H1 (cell line): ENCODE measurements at regions not wholly inside any gene's neighbourhood (a gene's known extent, or its start where the extent isn't known, plus 50 kb on each side); places are given as distances from the start of the nearest gene placed in this dataset.

Experiments
- GABPA ChIP-seq: IDR thresholded peaks from 2 replicates; pipeline ENCODE4 v1.6.1; 2011; ENCODE audit warnings: mild to moderate bottlenecking, low read length, moderate library complexity, borderline replicate concordance; ENCODE audit not compliant: insufficient read depth
- KDM5A ChIP-seq: fragments of 200-600 bp; IDR thresholded peaks from 2 replicates; pipeline ENCODE4 v1.7.1; 2012; ENCODE audit warnings: mild to moderate bottlenecking, low read length, inconsistent platforms, mixed read lengths
- TF ChIP-seq, protein P1 (sequence below), 3 experiments: IDR thresholded peaks; 1 replicate in 2 of 3; 2 replicates in 1 of 3; pipeline versions ENCODE4 v1.5.1 to v1.6.1; 2011; ENCODE audit warnings: low read length in 3 of 3, mild to moderate bottlenecking in 3 of 3, inconsistent platforms in 2 of 3, low read depth in 1 of 3, moderate library complexity in 1 of 3; ENCODE audit not compliant: insufficient read depth in 1 of 3; ENCODE audit errors: control extremely low read depth in 1 of 3

DNA sequence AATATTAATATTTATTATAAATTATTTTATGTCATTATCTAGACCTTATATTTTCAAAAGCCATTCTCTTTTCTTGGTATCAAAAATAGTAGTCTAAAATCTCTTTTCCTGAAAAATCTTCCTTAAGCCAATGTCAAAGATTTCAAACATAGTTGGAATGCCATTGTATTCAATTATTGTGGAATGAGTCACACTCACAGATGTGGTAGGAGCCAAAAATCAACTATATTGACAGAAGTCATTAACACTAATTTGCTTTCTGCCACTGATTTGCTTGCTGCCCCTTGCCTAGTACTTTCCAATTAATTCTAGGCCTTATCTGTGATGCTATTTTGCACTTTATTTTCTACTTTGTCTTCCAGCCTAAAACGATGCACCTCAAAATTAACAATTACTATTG is 1326.3 kb upstream of the GJE1 start:
- TF ChIP-seq GABPA, result no peak
- TF ChIP-seq, protein P1, sequence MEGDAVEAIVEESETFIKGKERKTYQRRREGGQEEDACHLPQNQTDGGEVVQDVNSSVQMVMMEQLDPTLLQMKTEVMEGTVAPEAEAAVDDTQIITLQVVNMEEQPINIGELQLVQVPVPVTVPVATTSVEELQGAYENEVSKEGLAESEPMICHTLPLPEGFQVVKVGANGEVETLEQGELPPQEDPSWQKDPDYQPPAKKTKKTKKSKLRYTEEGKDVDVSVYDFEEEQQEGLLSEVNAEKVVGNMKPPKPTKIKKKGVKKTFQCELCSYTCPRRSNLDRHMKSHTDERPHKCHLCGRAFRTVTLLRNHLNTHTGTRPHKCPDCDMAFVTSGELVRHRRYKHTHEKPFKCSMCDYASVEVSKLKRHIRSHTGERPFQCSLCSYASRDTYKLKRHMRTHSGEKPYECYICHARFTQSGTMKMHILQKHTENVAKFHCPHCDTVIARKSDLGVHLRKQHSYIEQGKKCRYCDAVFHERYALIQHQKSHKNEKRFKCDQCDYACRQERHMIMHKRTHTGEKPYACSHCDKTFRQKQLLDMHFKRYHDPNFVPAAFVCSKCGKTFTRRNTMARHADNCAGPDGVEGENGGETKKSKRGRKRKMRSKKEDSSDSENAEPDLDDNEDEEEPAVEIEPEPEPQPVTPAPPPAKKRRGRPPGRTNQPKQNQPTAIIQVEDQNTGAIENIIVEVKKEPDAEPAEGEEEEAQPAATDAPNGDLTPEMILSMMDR (IDR thresholded peaks at IDR 0.05; ENCODE audit: control extremely low read depth in 1 of 3, insufficient read depth in 1 of 3, low read depth in 1 of 3, low read length in 3 of 3), result no peak
- no peak for TF ChIP-seq KDM5A
